IPS-NIHi11 (cell line): ENCODE measurements at regions not wholly inside any gene's neighbourhood (a gene's known extent, or its start where the extent isn't known, plus 50 kb on each side); places are given as distances from the start of the nearest gene placed in this dataset.

Source experiments
- DNase-seq: peaks from one replicate; pipeline ENCODE4 v3.0.0; 2012; ENCODE audit warnings: mixed read lengths, low spot score

GRCh38 chr4:8756816-8757215 lies 114.8 kb downstream of the HMX1 start:
- DNase-seq: no peak

- DNase-seq: no peak
Observed at GRCh38 chr4:8754634-8755589, 116.7 kb downstream of the HMX1 start.

GRCh38 chr4:8748236-8748575 lies 123.4 kb downstream of the HMX1 start:
- DNase-seq: no peak

- DNase-seq: no peak
Observed at GRCh38 chr4:8747467-8748235, 124.0 kb downstream of the HMX1 start.

- no peak for DNase-seq
Observed at GRCh38 chr4:8746523-8747466, 124.8 kb downstream of the HMX1 start.

GRCh38 chr4:8745826-8746225 lies 125.8 kb downstream of the HMX1 start:
- no peak for DNase-seq

- no peak for DNase-seq
Observed at GRCh38 chr4:8745005-8745790, 126.4 kb downstream of the HMX1 start.

- peak; percentile 56 for DNase-seq
Observed at GRCh38 chr4:8744083-8744805, 127.4 kb downstream of the HMX1 start.

GRCh38 chr4:8742546-8742945 lies 129.1 kb downstream of the HMX1 start:
- no peak for DNase-seq

GRCh38 chr4:8741513-8742226 lies 130.0 kb downstream of the HMX1 start:
- DNase-seq: no peak

- DNase-seq: no peak
Observed at GRCh38 chr4:8740666-8741395, 130.8 kb downstream of the HMX1 start.

- no peak for DNase-seq
Observed at GRCh38 chr4:8739820-8740665, 131.6 kb downstream of the HMX1 start.

GRCh38 chr4:8739317-8739716 lies 132.3 kb downstream of the HMX1 start:
- DNase-seq: no peak

GRCh38 chr4:8738471-8738931 lies 133.1 kb downstream of the HMX1 start:
- no peak for DNase-seq

- no peak for DNase-seq
Observed at GRCh38 chr4:8737601-8738279, 133.9 kb downstream of the HMX1 start.

GRCh38 chr4:8737075-8737474 lies 134.6 kb downstream of the HMX1 start:
- no peak for DNase-seq

- DNase-seq: no peak
Observed at GRCh38 chr4:8736090-8736825, 135.4 kb downstream of the HMX1 start.
